Neural crest cell (in vitro differentiated cells): ENCODE measurements at regions not wholly inside any gene's neighbourhood (a gene's known extent, or its start where the extent isn't known, plus 50 kb on each side); places are given as distances from the start of the nearest gene placed in this dataset.

Experiments used
- DNase-seq: peaks from one replicate; pipeline ENCODE4 v3.0.0; 2021; ENCODE audit warnings: low read depth, mixed read lengths, low spot score
- H3K27ac Mint-ChIP-seq: one replicate; pipeline ENCODE4 v1.8.0; 2021; ENCODE audit warnings: mild to moderate bottlenecking, mixed read lengths; ENCODE audit not compliant: unreplicated experiment
- H3K27me3 Mint-ChIP-seq: 2 replicates; pipeline ENCODE4 v1.8.0; 2021; ENCODE audit warnings: low read depth, mild to moderate bottlenecking, mixed read lengths
- H3K36me3 Mint-ChIP-seq: 2 replicates; pipeline ENCODE4 v1.8.0; 2021; ENCODE audit warnings: low read depth, mild to moderate bottlenecking, mixed read lengths
- H3K4me1 Mint-ChIP-seq: 2 replicates; pipeline ENCODE4 v1.8.0; 2021; ENCODE audit warnings: mixed read lengths
- H3K4me3 Mint-ChIP-seq: one replicate; pipeline ENCODE4 v1.8.0; 2021; ENCODE audit warnings: mild to moderate bottlenecking, mixed read lengths
- H3K9me3 Mint-ChIP-seq: 2 replicates; pipeline ENCODE4 v1.8.0; 2021; ENCODE audit warnings: mixed read lengths
- CTCF ChIP-seq: fragments of 200-600 bp; sonication (generic); conservative IDR thresholded peaks from 2 replicates; pipeline ENCODE4 v1.5.0; 2021; ENCODE audit warnings: antibody characterized with exemption, mild to moderate bottlenecking

GRCh38 chr1:238205045-238205662 is 314.4 kb upstream of the ZP4 start:
- H3K9me3 Mint-ChIP-seq: peaks cover 5% of the 10 kb centered on the region
- no peaks in the 10 kb centered on the region for H3K27me3 Mint-ChIP-seq
- H3K36me3 Mint-ChIP-seq: peaks cover under 1% of the 10 kb centered on the region
- TF ChIP-seq CTCF: no peak
- H3K27ac Mint-ChIP-seq: no peak overlapping the region
- H3K4me1 Mint-ChIP-seq: no peaks in the 10 kb centered on the region
- H3K4me3 Mint-ChIP-seq: no peak overlapping the region
- DNase-seq: no peak

GRCh38 chr1:238201992-238202391 is 311.3 kb upstream of the ZP4 start:
- peaks cover 7% of the 10 kb centered on the region for H3K4me1 Mint-ChIP-seq
- H3K27ac Mint-ChIP-seq: no peak overlapping the region
- peaks cover 2% of the 10 kb centered on the region for H3K9me3 Mint-ChIP-seq
- H3K36me3 Mint-ChIP-seq: no peaks in the 10 kb centered on the region
- TF ChIP-seq CTCF: no peak
- no peak for DNase-seq
- no peaks in the 10 kb centered on the region for H3K27me3 Mint-ChIP-seq
- no peak overlapping the region for H3K4me3 Mint-ChIP-seq

- Mint-ChIP-seq H3K4me3 (no peak overlapping the region), H3K9me3 (no peaks in the 10 kb centered on the region), H3K27me3 (no peaks in the 10 kb centered on the region), H3K27ac (no peak overlapping the region), H3K4me1 (peaks cover 7% of the 10 kb centered on the region), H3K36me3 (no peaks in the 10 kb centered on the region)
- TF ChIP-seq CTCF: no peak
- DNase-seq: no peak
Observed at GRCh38 chr1:238199325-238199724, 308.6 kb upstream of the ZP4 start.

GRCh38 chr1:238196516-238196915 is 305.8 kb upstream of the ZP4 start:
- no peak for DNase-seq
- TF ChIP-seq CTCF: no peak
- H3K36me3 Mint-ChIP-seq: no peaks in the 10 kb centered on the region
- no peaks in the 10 kb centered on the region for H3K27me3 Mint-ChIP-seq
- H3K4me3 Mint-ChIP-seq: no peak overlapping the region
- peak overlapping the region; percentile 58 for H3K27ac Mint-ChIP-seq
- H3K4me1 Mint-ChIP-seq: peaks cover 7% of the 10 kb centered on the region
- H3K9me3 Mint-ChIP-seq: no peaks in the 10 kb centered on the region

- no peak for DNase-seq
- no peak for TF ChIP-seq CTCF
- Mint-ChIP-seq H3K27ac (no peak overlapping the region), H3K4me1 (no peaks in the 10 kb centered on the region), H3K4me3 (no peak overlapping the region), H3K36me3 (no peaks in the 10 kb centered on the region), H3K27me3 (no peaks in the 10 kb centered on the region), H3K9me3 (peaks cover 3% of the 10 kb centered on the region)
Observed at GRCh38 chr1:238191170-238191569, 300.4 kb upstream of the ZP4 start.
